RWPE1 (cell line): ENCODE measurements at regions not wholly inside any gene's neighbourhood (a gene's known extent, or its start where the extent isn't known, plus 50 kb on each side); places are given as distances from the start of the nearest gene placed in this dataset.

Source experiments
- CTCF ChIA-PET: fragments of 350-600 bp; sonication (Branson Sonifier 250); formaldehyde crosslinking; extraction: SDS; loops from one replicate; lab custom pipeline; 2021; lab: Yijun Ruan, JAX
- POLR2A ChIA-PET: fragments of 400-600 bp; formaldehyde crosslinking; extraction: SDS; loops from one replicate; lab custom pipeline; 2020; ENCODE audit warnings: antibody characterized with exemption; ENCODE audit not compliant: low non-redundant PET; lab: Yijun Ruan, JAX
- DNase-seq: peaks from one replicate; pipeline ENCODE4 v3.0.0; 2012; ENCODE audit warnings: low spot score
- H3K27ac ChIP-seq: fragments of 450-650 bp; 2 replicates; pipeline ENCODE4 v1.5.1; 2017
- TF ChIP-seq, protein P1 (sequence below): fragments of 450-650 bp; conservative IDR thresholded peaks from 2 replicates; pipeline ENCODE4 v1.5.1; 2017; ENCODE audit warnings: low read depth, mild to moderate bottlenecking

DNA sequence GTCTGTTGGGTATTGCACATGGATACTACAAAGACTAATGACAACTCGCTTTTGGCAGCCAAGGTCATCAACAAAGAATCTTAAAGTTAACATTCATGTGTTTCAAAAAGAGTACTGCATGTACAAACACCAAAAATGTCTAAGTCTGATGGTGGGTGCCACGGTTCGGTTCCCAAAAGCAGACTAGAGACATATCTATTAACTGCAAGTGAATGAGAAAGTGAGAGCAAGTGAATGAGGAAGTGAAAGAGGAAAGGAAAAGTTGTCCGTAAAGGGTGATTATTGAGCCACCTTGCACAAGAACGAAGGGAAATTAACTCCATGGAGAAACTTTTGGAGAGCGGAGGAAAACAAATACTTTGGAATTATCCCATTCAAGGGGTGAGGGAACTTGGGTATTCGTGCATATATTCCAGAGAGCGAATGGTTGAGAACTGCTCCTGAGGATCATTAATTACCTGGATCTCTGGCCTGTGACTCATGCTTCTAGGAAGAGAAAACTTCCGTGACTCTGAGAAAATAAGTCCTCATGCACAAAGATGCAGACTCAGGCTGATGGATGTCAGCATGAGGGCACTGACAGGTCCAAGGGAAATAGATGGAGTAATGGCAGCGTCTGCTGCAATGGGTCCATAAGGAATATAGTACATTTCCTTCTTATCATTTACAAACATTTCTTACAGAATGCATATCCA is 336.5 kb upstream of the TGFBR2 start:
- CTCF ChIA-PET: no interaction called here

DNA sequence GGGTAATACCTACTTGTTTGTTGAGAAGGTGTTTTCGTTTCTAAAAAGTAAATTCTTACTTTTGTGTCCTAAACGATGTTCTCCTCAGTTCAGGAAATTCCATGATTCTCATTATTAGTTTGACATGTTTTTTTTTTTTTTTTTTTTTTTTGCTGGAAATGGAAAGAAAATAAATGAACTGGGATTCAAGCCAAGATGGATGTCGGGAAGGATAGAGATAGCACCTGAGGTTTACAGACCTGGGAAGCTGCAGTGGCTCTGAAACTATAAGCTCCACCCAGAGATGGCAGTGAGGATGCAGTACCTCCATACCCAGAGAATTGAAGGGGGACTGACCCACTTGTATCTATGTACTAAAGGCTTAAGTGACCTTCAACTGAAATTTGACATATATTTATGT is 334.6 kb upstream of the TGFBR2 start:
- POLR2A ChIA-PET: no interaction called here
- H3K27ac ChIP-seq: no peak overlapping the region
- TF ChIP-seq, protein P1, sequence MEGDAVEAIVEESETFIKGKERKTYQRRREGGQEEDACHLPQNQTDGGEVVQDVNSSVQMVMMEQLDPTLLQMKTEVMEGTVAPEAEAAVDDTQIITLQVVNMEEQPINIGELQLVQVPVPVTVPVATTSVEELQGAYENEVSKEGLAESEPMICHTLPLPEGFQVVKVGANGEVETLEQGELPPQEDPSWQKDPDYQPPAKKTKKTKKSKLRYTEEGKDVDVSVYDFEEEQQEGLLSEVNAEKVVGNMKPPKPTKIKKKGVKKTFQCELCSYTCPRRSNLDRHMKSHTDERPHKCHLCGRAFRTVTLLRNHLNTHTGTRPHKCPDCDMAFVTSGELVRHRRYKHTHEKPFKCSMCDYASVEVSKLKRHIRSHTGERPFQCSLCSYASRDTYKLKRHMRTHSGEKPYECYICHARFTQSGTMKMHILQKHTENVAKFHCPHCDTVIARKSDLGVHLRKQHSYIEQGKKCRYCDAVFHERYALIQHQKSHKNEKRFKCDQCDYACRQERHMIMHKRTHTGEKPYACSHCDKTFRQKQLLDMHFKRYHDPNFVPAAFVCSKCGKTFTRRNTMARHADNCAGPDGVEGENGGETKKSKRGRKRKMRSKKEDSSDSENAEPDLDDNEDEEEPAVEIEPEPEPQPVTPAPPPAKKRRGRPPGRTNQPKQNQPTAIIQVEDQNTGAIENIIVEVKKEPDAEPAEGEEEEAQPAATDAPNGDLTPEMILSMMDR: no peak
- no peak for DNase-seq
- CTCF ChIA-PET: no interaction called here

More for the DNA sequence above, 336.5 kb upstream of the TGFBR2 start:
- TF ChIP-seq, protein P1: no peak
- POLR2A ChIA-PET: no interaction called here
- no peak for DNase-seq
- no peak overlapping the region for H3K27ac ChIP-seq

DNA sequence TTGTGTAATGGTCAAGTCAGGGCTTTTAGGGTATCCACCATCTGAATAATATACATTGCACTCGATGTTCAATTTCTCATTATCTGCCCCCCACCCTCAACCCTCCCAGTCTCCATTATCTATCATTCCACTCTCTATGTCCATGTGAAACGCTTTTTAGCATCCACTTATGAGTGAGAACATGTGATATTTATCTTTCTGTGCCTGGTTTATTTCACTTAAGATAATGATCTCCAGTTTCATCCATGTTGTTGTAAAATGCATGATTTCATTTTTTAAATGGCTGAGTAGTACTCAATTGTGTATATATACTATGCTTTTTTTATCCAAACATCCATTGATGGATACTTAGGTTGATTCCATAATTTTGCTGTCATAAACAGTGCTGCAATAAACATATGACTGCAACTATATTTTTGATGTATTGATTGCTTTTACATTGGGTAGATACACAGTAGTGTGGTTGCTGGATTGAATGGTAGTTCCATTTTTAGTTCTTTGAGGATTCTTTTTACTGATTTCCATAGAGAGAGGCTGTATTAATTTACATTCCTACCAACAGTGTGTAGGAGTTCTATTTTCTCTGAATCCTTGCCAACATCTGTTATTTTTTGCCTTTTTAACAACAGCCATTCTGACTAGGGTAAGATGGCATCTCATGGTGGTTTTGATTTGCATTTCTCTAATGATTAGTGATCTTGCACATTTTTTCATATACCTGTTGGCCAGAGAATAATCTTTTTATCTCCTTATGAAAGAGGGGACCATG is 332.9 kb upstream of the TGFBR2 start:
- ChIA-PET CTCF (interaction anchor here (0.6 kb wide), 1 partner anchor 401 kb away, joined by 4 read pairs; no protein-coding TSS in a partner anchor), POLR2A (no interaction called here)
- no peak overlapping the region for H3K27ac ChIP-seq
- TF ChIP-seq, protein P1: no peak
- no peak for DNase-seq

DNA sequence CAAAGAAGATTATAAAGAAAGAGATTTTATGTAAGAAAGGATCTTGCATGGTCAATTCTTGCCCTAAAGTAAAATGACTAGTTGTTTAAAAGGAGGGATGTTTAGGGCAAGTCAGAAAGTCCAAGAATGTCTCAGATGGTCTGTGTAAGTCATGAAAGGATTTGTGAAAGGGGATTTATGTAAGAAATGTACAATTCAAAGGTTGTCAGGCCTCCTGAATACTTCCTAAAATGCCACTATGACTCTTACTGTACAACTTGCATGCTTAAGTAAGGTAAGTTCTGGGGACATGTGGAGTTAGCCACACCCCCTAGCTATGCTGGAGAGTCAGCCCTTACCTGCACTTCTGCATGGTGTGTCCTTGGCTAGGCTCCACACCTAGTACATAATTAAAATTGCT is 328.9 kb upstream of the TGFBR2 start:
- TF ChIP-seq, protein P1: no peak
- DNase-seq: no peak
- ChIA-PET POLR2A (no interaction called here), CTCF (no interaction called here)
- no peak overlapping the region for H3K27ac ChIP-seq

DNA sequence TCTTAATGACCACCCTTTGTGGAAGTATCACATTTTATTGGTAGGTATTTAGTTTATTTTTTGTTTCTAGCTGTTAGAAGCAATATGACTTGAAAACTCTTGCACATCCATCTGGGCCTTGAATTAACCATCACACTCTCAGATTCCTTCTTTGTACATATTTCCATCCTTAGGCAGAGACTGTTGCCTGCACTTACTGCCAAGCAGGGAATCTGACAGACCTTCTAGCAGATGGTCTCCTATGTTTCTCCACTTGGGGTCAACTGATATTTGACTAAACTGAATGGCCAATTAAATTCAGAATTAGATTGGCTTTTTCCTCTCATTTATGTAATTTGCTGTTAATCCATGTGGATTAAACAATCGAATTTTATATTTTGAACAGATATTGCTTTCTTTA is 324.9 kb upstream of the TGFBR2 start:
- TF ChIP-seq, protein P1: no peak
- no peak for DNase-seq
- POLR2A ChIA-PET: no interaction called here
- CTCF ChIA-PET: no interaction called here
- H3K27ac ChIP-seq: no peak overlapping the region

DNA sequence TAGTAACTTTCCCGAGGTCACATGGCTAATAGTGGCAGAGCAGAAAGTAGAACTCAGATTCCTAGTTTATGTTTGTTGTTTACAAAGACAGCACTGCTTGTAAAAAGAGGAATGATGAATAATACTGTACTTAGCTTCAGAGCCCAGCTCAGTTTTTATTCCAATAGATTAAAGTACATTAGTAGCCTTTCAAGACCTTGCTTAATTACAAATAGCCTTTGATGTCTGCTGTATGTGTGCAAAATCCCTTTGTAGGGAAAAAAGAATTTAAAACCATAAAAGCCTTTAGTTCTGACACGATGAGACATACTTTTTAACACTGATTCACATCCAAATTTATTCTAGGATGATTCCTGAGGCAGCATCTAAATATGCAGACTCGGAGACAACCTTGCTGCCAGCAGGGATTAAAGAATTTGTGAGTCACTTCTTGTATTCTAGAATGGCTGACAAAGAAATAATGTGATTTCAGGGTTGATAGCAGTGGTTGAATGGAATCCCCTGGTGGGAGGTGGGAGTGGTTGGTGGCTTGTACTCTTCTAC is 324.2 kb upstream of the TGFBR2 start:
- no peak overlapping the region for H3K27ac ChIP-seq
- ChIA-PET CTCF (no interaction called here), POLR2A (no interaction called here)
- TF ChIP-seq, protein P1: no peak
- peak; percentile 49 for DNase-seq
